ENCODE measurements at regions not wholly inside any gene's neighbourhood (a gene's known extent, or its start where the extent isn't known, plus 50 kb on each side); places are given as distances from the start of the nearest gene placed in this dataset.

GRCh38 chr2:101546376-101547058 lies 71.6 kb upstream of the RFX8 start:
- DNase-seq (ENCODE audit: insufficient read length) (no peak), FAIRE-seq (no peak)
- TF ChIP-seq POLR2AphosphoS5 (IDR thresholded peaks at IDR 0.05; ENCODE audit: low read depth, low read length) (no peak), TAF1 (IDR thresholded peaks at IDR 0.05; ENCODE audit: borderline replicate concordance, low read depth, low read length) (no peak), POLR2A (IDR thresholded peaks at IDR 0.05; ENCODE audit: low read depth, low read length) (no peak)

- no peak for FAIRE-seq
- TF ChIP-seq POLR2AphosphoS5 (IDR thresholded peaks at IDR 0.05; ENCODE audit: low read depth, low read length) (no peak), TAF1 (IDR thresholded peaks at IDR 0.05; ENCODE audit: borderline replicate concordance, low read depth, low read length) (no peak), POLR2A (IDR thresholded peaks at IDR 0.05; ENCODE audit: low read depth, low read length) (no peak)
- DNase-seq (ENCODE audit: insufficient read length) = no peak
Observed at GRCh38 chr2:101545950-101546349, 71.0 kb upstream of the RFX8 start.

- TF ChIP-seq POLR2AphosphoS5 (IDR thresholded peaks at IDR 0.05; ENCODE audit: low read depth, low read length) (no peak), TAF1 (IDR thresholded peaks at IDR 0.05; ENCODE audit: borderline replicate concordance, low read depth, low read length) (no peak), POLR2A (IDR thresholded peaks at IDR 0.05; ENCODE audit: low read depth, low read length) (no peak)
- DNase-seq (ENCODE audit: insufficient read length) (no peak), FAIRE-seq (no peak)
Observed at GRCh38 chr2:101540518-101540917, 65.6 kb upstream of the RFX8 start.

GRCh38 chr2:101538076-101538475 lies 63.2 kb upstream of the RFX8 start:
- FAIRE-seq (no peak), DNase-seq (ENCODE audit: insufficient read length) (no peak)
- TF ChIP-seq POLR2AphosphoS5 (IDR thresholded peaks at IDR 0.05; ENCODE audit: low read depth, low read length) = no peak
- no peak for TF ChIP-seq TAF1 (IDR thresholded peaks at IDR 0.05; ENCODE audit: borderline replicate concordance, low read depth, low read length)
- no peak for TF ChIP-seq POLR2A (IDR thresholded peaks at IDR 0.05; ENCODE audit: low read depth, low read length)

- FAIRE-seq (no peak), DNase-seq (ENCODE audit: insufficient read length) (no peak)
- TF ChIP-seq POLR2A (IDR thresholded peaks at IDR 0.05; ENCODE audit: low read depth, low read length) (no peak), TAF1 (IDR thresholded peaks at IDR 0.05; ENCODE audit: borderline replicate concordance, low read depth, low read length) (no peak), POLR2AphosphoS5 (IDR thresholded peaks at IDR 0.05; ENCODE audit: low read depth, low read length) (no peak)
Observed at GRCh38 chr2:101534149-101534611, 59.3 kb upstream of the RFX8 start.

- no peak for FAIRE-seq
- no peak for DNase-seq (ENCODE audit: insufficient read length)
- TF ChIP-seq POLR2AphosphoS5 (IDR thresholded peaks at IDR 0.05; ENCODE audit: low read depth, low read length) (no peak), TAF1 (IDR thresholded peaks at IDR 0.05; ENCODE audit: borderline replicate concordance, low read depth, low read length) (no peak), POLR2A (IDR thresholded peaks at IDR 0.05; ENCODE audit: low read depth, low read length) (no peak)
Observed at GRCh38 chr2:101533561-101534148, 58.7 kb upstream of the RFX8 start.

GRCh38 chr2:101528501-101528900 lies 53.6 kb upstream of the RFX8 start:
- DNase-seq (ENCODE audit: insufficient read length) (no peak), FAIRE-seq (no peak)
- no peak for TF ChIP-seq POLR2AphosphoS5 (IDR thresholded peaks at IDR 0.05; ENCODE audit: low read depth, low read length)

- FAIRE-seq (no peak), DNase-seq (ENCODE audit: insufficient read length) (no peak)
- TF ChIP-seq TAF1 (IDR thresholded peaks at IDR 0.05; ENCODE audit: borderline replicate concordance, low read depth, low read length) = no peak
- TF ChIP-seq POLR2A (IDR thresholded peaks at IDR 0.05; ENCODE audit: low read depth, low read length) = no peak
- no peak for TF ChIP-seq POLR2AphosphoS5 (IDR thresholded peaks at IDR 0.05; ENCODE audit: low read depth, low read length)
Observed at GRCh38 chr2:101524806-101525430, 50.0 kb upstream of the RFX8 start.

Data from GM12892 (cell line).